Peyer's patch (tissue), 4 donors: ENCODE measurements at regions not wholly inside any gene's neighbourhood (a gene's known extent, or its start where the extent isn't known, plus 50 kb on each side); places are given as distances from the start of the nearest gene placed in this dataset.

Experiments
- POLR2A ChIP-seq, 2 donors: fragments of 450-650 bp; IDR thresholded peaks; one replicate each; pipeline ENCODE4 v1.5.1; 2017; ENCODE audit warnings: antibody characterized with exemption in 2 of 2, mild to moderate bottlenecking in 2 of 2, moderate library complexity in 2 of 2
- TF ChIP-seq, protein P1 (sequence below), 6 experiments: fragments of 450-650 bp in 4 of 6; fragments of 200-600 bp in 2 of 6; sonication (generic) in 1 of 6; IDR thresholded peaks; one replicate each; pipeline ENCODE4 v1.5.1; 2017 to 2019; ENCODE audit warnings: antibody characterized with exemption in 6 of 6, mild to moderate bottlenecking in 3 of 6, moderate library complexity in 1 of 6

GRCh38 chr4:110792036-110792435 lies 169.2 kb upstream of the PITX2 start:
- TF ChIP-seq, protein P1, sequence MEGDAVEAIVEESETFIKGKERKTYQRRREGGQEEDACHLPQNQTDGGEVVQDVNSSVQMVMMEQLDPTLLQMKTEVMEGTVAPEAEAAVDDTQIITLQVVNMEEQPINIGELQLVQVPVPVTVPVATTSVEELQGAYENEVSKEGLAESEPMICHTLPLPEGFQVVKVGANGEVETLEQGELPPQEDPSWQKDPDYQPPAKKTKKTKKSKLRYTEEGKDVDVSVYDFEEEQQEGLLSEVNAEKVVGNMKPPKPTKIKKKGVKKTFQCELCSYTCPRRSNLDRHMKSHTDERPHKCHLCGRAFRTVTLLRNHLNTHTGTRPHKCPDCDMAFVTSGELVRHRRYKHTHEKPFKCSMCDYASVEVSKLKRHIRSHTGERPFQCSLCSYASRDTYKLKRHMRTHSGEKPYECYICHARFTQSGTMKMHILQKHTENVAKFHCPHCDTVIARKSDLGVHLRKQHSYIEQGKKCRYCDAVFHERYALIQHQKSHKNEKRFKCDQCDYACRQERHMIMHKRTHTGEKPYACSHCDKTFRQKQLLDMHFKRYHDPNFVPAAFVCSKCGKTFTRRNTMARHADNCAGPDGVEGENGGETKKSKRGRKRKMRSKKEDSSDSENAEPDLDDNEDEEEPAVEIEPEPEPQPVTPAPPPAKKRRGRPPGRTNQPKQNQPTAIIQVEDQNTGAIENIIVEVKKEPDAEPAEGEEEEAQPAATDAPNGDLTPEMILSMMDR (IDR thresholded peaks at IDR 0.05): no peak
- TF ChIP-seq POLR2A (IDR thresholded peaks at IDR 0.05): no peak
